Astrocyte (in vitro differentiated cells and primary cell): ENCODE measurements at regions not wholly inside any gene's neighbourhood (a gene's known extent, or its start where the extent isn't known, plus 50 kb on each side); places are given as distances from the start of the nearest gene placed in this dataset.

ENCODE experiments used
- EZH2 ChIP-seq: IDR thresholded peaks from 2 replicates; pipeline ENCODE4 v1.6.1; 2012; ENCODE audit warnings: mild to moderate bottlenecking, low read length, inconsistent platforms; ENCODE audit not compliant: insufficient read depth
- TF ChIP-seq, protein P1 (sequence below): IDR thresholded peaks from 2 replicates; pipeline ENCODE4 v1.5.1; 2011; ENCODE audit warnings: low read depth, mild to moderate bottlenecking, inconsistent platforms, low read length, moderate library complexity; ENCODE audit not compliant: insufficient read depth

GRCh38 chr2:12805033-12805432 lies 88.3 kb downstream of the TRIB2 start:
- TF ChIP-seq, protein P1, sequence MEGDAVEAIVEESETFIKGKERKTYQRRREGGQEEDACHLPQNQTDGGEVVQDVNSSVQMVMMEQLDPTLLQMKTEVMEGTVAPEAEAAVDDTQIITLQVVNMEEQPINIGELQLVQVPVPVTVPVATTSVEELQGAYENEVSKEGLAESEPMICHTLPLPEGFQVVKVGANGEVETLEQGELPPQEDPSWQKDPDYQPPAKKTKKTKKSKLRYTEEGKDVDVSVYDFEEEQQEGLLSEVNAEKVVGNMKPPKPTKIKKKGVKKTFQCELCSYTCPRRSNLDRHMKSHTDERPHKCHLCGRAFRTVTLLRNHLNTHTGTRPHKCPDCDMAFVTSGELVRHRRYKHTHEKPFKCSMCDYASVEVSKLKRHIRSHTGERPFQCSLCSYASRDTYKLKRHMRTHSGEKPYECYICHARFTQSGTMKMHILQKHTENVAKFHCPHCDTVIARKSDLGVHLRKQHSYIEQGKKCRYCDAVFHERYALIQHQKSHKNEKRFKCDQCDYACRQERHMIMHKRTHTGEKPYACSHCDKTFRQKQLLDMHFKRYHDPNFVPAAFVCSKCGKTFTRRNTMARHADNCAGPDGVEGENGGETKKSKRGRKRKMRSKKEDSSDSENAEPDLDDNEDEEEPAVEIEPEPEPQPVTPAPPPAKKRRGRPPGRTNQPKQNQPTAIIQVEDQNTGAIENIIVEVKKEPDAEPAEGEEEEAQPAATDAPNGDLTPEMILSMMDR: no peak
- no peak for TF ChIP-seq EZH2
